SU-DHL-6 (cell line): ENCODE measurements at regions not wholly inside any gene's neighbourhood (a gene's known extent, or its start where the extent isn't known, plus 50 kb on each side); places are given as distances from the start of the nearest gene placed in this dataset.

Source experiments
- EZH2phosphoT487 ChIP-seq: fragments of 200-600 bp; sonication (generic), shearing (Covaris generic); conservative IDR thresholded peaks from 2 replicates; pipeline ENCODE4 v1.6.1; 2018; ENCODE audit warnings: mild to moderate bottlenecking, antibody characterized with exemption, low read length, moderate library complexity, mixed read lengths
- TF ChIP-seq, protein P1 (sequence below): fragments of 200-600 bp; sonication (generic); IDR thresholded peaks from one replicate; pipeline ENCODE4 v1.5.1; 2017; ENCODE audit warnings: antibody characterized with exemption, mild to moderate bottlenecking, low read length, moderate library complexity; ENCODE audit not compliant: insufficient read depth, poor library complexity, severe bottlenecking

DNA sequence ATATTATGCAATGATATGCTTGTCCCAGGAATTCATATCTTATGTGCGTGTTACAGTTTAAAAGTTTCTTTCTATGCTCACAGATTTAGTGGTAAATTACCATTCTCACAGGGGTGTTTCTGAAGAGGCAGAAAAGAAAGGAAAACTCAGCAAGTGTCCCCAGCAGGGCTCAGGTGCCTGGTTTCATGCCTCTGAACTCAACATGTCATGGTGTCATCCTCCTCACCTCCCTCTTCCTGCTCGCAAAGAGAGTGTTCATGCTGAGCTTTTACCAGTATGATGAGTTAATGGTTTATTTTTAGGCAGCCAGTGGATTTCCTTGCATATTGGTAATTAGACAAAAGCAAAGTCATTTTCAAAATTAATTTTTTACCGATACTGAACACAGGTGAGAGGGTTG lies 492.9 kb upstream of the ZEB2 start:
- TF ChIP-seq, protein P1, sequence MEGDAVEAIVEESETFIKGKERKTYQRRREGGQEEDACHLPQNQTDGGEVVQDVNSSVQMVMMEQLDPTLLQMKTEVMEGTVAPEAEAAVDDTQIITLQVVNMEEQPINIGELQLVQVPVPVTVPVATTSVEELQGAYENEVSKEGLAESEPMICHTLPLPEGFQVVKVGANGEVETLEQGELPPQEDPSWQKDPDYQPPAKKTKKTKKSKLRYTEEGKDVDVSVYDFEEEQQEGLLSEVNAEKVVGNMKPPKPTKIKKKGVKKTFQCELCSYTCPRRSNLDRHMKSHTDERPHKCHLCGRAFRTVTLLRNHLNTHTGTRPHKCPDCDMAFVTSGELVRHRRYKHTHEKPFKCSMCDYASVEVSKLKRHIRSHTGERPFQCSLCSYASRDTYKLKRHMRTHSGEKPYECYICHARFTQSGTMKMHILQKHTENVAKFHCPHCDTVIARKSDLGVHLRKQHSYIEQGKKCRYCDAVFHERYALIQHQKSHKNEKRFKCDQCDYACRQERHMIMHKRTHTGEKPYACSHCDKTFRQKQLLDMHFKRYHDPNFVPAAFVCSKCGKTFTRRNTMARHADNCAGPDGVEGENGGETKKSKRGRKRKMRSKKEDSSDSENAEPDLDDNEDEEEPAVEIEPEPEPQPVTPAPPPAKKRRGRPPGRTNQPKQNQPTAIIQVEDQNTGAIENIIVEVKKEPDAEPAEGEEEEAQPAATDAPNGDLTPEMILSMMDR: no peak
- no peak for TF ChIP-seq EZH2phosphoT487
